ENCODE measurements at regions not wholly inside any gene's neighbourhood (a gene's known extent, or its start where the extent isn't known, plus 50 kb on each side); places are given as distances from the start of the nearest gene placed in this dataset.

- 89 to 100% methylated on average over 1 of the region's 1 CpG for WGBS, 2 experiments (ENCODE audit: insufficient coverage in 1 of 2, insufficient read length in 1 of 2)
- no peak for DNase-seq
- H3K27ac Mint-ChIP-seq: no peak overlapping the region
- no peak overlapping the region for H3K27ac ChIP-seq (ENCODE audit: low read depth, low read length)
- H3K4me1 ChIP-seq (ENCODE audit: control insufficient read depth, insufficient read depth, low read length): peaks cover 3% of the 10 kb centered on the region
- peaks cover 5% of the 10 kb centered on the region for H3K4me1 Mint-ChIP-seq
- H3K4me3 Mint-ChIP-seq: no peak overlapping the region
- no peak for TF ChIP-seq CTCF (conservative IDR thresholded peaks at IDR 0.05)
- no peaks in the 10 kb centered on the region for H3K9me3 ChIP-seq (ENCODE audit: control insufficient read depth, low read length)
- no peaks in the 10 kb centered on the region for H3K27me3 Mint-ChIP-seq (ENCODE audit: insufficient read depth)
- H3K4me3 ChIP-seq (ENCODE audit: low read length): no peak overlapping the region
- H3K27me3 ChIP-seq (ENCODE audit: control insufficient read depth, insufficient read depth, low read length, poor library complexity, severe bottlenecking): no peaks in the 10 kb centered on the region
- H3K36me3 ChIP-seq (ENCODE audit: control insufficient read depth, insufficient read depth, low read length): no peaks in the 10 kb centered on the region
- no peaks in the 10 kb centered on the region for H3K36me3 Mint-ChIP-seq (ENCODE audit: low read depth)
- no peak overlapping the region for H3K9ac ChIP-seq (ENCODE audit: extremely low read depth, low read length, poor library complexity, severe bottlenecking)
- no peaks in the 10 kb centered on the region for H3K9me3 Mint-ChIP-seq
These were observed 842.9 kb upstream of the ADGRL4 start for GRCh38 chr1:79849388-79849787.

DNA sequence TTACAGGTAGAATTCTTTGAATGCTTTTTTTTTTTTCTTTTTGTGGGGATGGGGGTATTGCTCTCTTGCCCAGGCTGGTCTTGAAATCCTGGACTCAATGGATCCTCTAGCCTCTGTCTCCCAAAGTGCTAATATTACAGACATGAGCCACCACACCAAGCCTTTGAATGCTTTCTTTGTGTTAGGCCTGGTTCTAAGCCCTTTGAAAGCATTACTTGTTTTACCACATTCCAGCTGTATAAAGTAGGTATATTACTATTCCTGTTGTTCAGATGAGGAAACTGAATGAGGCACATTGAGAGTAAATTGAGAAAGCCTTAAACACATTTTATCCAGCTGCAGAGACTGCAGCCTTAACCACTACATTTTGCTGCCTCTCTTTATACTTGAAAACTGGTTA is 841.8 kb upstream of the ADGRL4 start:
- no peak overlapping the region for H3K4me3 ChIP-seq (ENCODE audit: low read length)
- Mint-ChIP-seq H3K4me1 (no peaks in the 10 kb centered on the region), H3K9me3 (no peaks in the 10 kb centered on the region), H3K4me3 (no peak overlapping the region), H3K27me3 (ENCODE audit: insufficient read depth) (no peaks in the 10 kb centered on the region), H3K27ac (no peak overlapping the region), H3K36me3 (ENCODE audit: low read depth) (no peaks in the 10 kb centered on the region)
- no peak for DNase-seq
- no peaks in the 10 kb centered on the region for H3K9me3 ChIP-seq (ENCODE audit: control insufficient read depth, low read length)
- no peak for TF ChIP-seq CTCF (conservative IDR thresholded peaks at IDR 0.05)
- H3K27ac ChIP-seq (ENCODE audit: low read depth, low read length): peak overlapping the region; percentile 94
- H3K4me1 ChIP-seq (ENCODE audit: control insufficient read depth, insufficient read depth, low read length): no peaks in the 10 kb centered on the region
- no peaks in the 10 kb centered on the region for H3K27me3 ChIP-seq (ENCODE audit: control insufficient read depth, insufficient read depth, low read length, poor library complexity, severe bottlenecking)
- no peaks in the 10 kb centered on the region for H3K36me3 ChIP-seq (ENCODE audit: control insufficient read depth, insufficient read depth, low read length)
- no peak overlapping the region for H3K9ac ChIP-seq (ENCODE audit: extremely low read depth, low read length, poor library complexity, severe bottlenecking)

GRCh38 chr1:79847700-79848099 is 841.2 kb upstream of the ADGRL4 start:
- no peak overlapping the region for H3K9ac ChIP-seq (ENCODE audit: extremely low read depth, low read length, poor library complexity, severe bottlenecking)
- no peak for TF ChIP-seq CTCF (conservative IDR thresholded peaks at IDR 0.05)
- 69 to 77% methylated on average over 5 of the region's 5 CpGs for WGBS, 2 experiments (ENCODE audit: insufficient coverage in 1 of 2, insufficient read length in 1 of 2)
- no peaks in the 10 kb centered on the region for H3K4me1 Mint-ChIP-seq
- DNase-seq: peak; percentile 44
- no peaks in the 10 kb centered on the region for H3K27me3 Mint-ChIP-seq (ENCODE audit: insufficient read depth)
- no peaks in the 10 kb centered on the region for H3K4me1 ChIP-seq (ENCODE audit: control insufficient read depth, insufficient read depth, low read length)
- H3K27ac ChIP-seq (ENCODE audit: low read depth, low read length): peak overlapping the region; percentile 94
- no peak overlapping the region for H3K4me3 Mint-ChIP-seq
- H3K27ac Mint-ChIP-seq: no peak overlapping the region
- H3K36me3 Mint-ChIP-seq (ENCODE audit: low read depth): no peaks in the 10 kb centered on the region
- no peaks in the 10 kb centered on the region for H3K27me3 ChIP-seq (ENCODE audit: control insufficient read depth, insufficient read depth, low read length, poor library complexity, severe bottlenecking)
- no peak overlapping the region for H3K4me3 ChIP-seq (ENCODE audit: low read length)
- H3K36me3 ChIP-seq (ENCODE audit: control insufficient read depth, insufficient read depth, low read length): no peaks in the 10 kb centered on the region
- H3K9me3 Mint-ChIP-seq: no peaks in the 10 kb centered on the region
- no peaks in the 10 kb centered on the region for H3K9me3 ChIP-seq (ENCODE audit: control insufficient read depth, low read length)

Data from endodermal cell (in vitro differentiated cells).